CD14-positive monocyte (primary cell): ENCODE measurements at regions not wholly inside any gene's neighbourhood (a gene's known extent, or its start where the extent isn't known, plus 50 kb on each side); places are given as distances from the start of the nearest gene placed in this dataset.

Experiments used
- DNase-seq, 3 donors: peaks; one replicate each; pipeline ENCODE4 v3.0.0-alpha.2; 2011 to 2022
- H2AFZ ChIP-seq: 2 replicates; pipeline ENCODE4 v1.6.0; 2012; ENCODE audit warnings: mild to moderate bottlenecking, low read depth, low read length, inconsistent platforms; ENCODE audit not compliant: insufficient read depth, poor library complexity, severe bottlenecking
- H3K27ac ChIP-seq, 2 donors: 1 replicate in 1 of 2; 2 replicates in 1 of 2; pipeline ENCODE4 v1.5.1; 2012 to 2013; ENCODE audit warnings: low read length in 2 of 2, control low read depth in 1 of 2, inconsistent platforms in 1 of 2, low read depth in 1 of 2, mild to moderate bottlenecking in 1 of 2
- H3K27me3 ChIP-seq, 2 donors: one replicate each; pipeline versions ENCODE4 v1.6.0 to v1.6.1; 2011 to 2013; ENCODE audit warnings: low read length in 2 of 2; ENCODE audit not compliant: control insufficient read depth in 2 of 2, insufficient read depth in 2 of 2
- H3K36me3 ChIP-seq, 2 donors: replicated peaks in 1 of 2; 1 replicate in 1 of 2; 2 replicates in 1 of 2; pipeline versions ENCODE4 v1.5.1 to v1.6.1; 2012 to 2013; ENCODE audit warnings: low read length in 2 of 2, control low read depth in 1 of 2, inconsistent platforms in 1 of 2, mild to moderate bottlenecking in 1 of 2; ENCODE audit not compliant: insufficient read depth in 2 of 2, control insufficient read depth in 1 of 2
- H3K4me1 ChIP-seq, 2 donors: 1 replicate in 1 of 2; 2 replicates in 1 of 2; pipeline versions ENCODE4 v1.5.1 to v1.6.1; 2012 to 2013; ENCODE audit warnings: low read length in 2 of 2, control low read depth in 1 of 2, inconsistent platforms in 1 of 2, mild to moderate bottlenecking in 1 of 2, moderate library complexity in 1 of 2; ENCODE audit not compliant: insufficient read depth in 2 of 2, control insufficient read depth in 1 of 2
- H3K4me2 ChIP-seq: replicated peaks from 2 replicates; pipeline ENCODE3; 2012; ENCODE audit warnings: low read length, moderate library complexity, mild to moderate bottlenecking; ENCODE audit not compliant: poor library complexity, severe bottlenecking; ENCODE audit errors: extremely low read depth
- H3K4me3 ChIP-seq, 3 experiments: fragments of 200-600 bp in 1 of 3; sonication (generic) in 1 of 3; replicated peaks in 1 of 3; 1 replicate in 2 of 3; 2 replicates in 1 of 3; pipeline ENCODE4 v1.5.1; 2011 to 2013; ENCODE audit warnings: low read length in 3 of 3, mild to moderate bottlenecking in 3 of 3, control low read depth in 2 of 3, low read depth in 2 of 3, inconsistent platforms in 1 of 3, moderate library complexity in 1 of 3
- H3K79me2 ChIP-seq: 2 replicates; pipeline ENCODE4 v1.6.0; 2012; ENCODE audit warnings: mild to moderate bottlenecking, control low read depth, inconsistent platforms, low read length, moderate library complexity; ENCODE audit not compliant: insufficient read depth
- H3K9ac ChIP-seq: 2 replicates; pipeline ENCODE4 v1.6.0; 2017; ENCODE audit warnings: low read length, mild to moderate bottlenecking; ENCODE audit not compliant: insufficient read depth, poor library complexity, severe bottlenecking
- H3K9me3 ChIP-seq, 2 donors: replicated peaks in 1 of 2; 1 replicate in 1 of 2; 2 replicates in 1 of 2; pipeline versions ENCODE4 v1.5.1 to v1.6.1; 2012 to 2013; ENCODE audit warnings: low read length in 2 of 2, control low read depth in 1 of 2; ENCODE audit not compliant: control insufficient read depth in 1 of 2, insufficient read depth in 1 of 2
- H4K20me1 ChIP-seq: 2 replicates; pipeline ENCODE4 v1.6.0; 2012; ENCODE audit warnings: mild to moderate bottlenecking, low read length, control low read depth, moderate library complexity; ENCODE audit not compliant: insufficient read depth
- H3K27ac Mint-ChIP-seq, 7 donors: one replicate each; pipeline ENCODE4 v1.8.0; 2020; ENCODE audit warnings: mild to moderate bottlenecking in 7 of 7, mixed read lengths in 7 of 7, moderate library complexity in 6 of 7, inconsistent platforms in 2 of 7
- H3K27me3 Mint-ChIP-seq, 3 donors: one replicate each; pipeline ENCODE4 v1.8.0; 2021 to 2022; ENCODE audit warnings: low read depth in 3 of 3, mild to moderate bottlenecking in 3 of 3, mixed read lengths in 3 of 3, moderate library complexity in 3 of 3, inconsistent platforms in 1 of 3
- H3K36me3 Mint-ChIP-seq, 2 donors: one replicate each; pipeline ENCODE4 v1.8.0; 2020; ENCODE audit warnings: mixed read lengths in 2 of 2, inconsistent platforms in 1 of 2, mild to moderate bottlenecking in 1 of 2
- H3K4me1 Mint-ChIP-seq: one replicate; pipeline ENCODE4 v1.8.0; 2020; ENCODE audit warnings: mild to moderate bottlenecking, mixed read lengths
- H3K4me3 Mint-ChIP-seq, 2 donors: one replicate each; pipeline ENCODE4 v1.8.0; 2020; ENCODE audit warnings: mild to moderate bottlenecking in 2 of 2, mixed read lengths in 2 of 2, moderate library complexity in 1 of 2
- H3K9me3 Mint-ChIP-seq, 7 donors: one replicate each; pipeline ENCODE4 v1.8.0; 2020 to 2022; ENCODE audit warnings: mixed read lengths in 7 of 7, mild to moderate bottlenecking in 6 of 7, moderate library complexity in 6 of 7, inconsistent platforms in 2 of 7
- WGBS: methylation state at CpG from one replicate; pipeline ENCODE4 v1.1.5; 2013; ENCODE audit warnings: missing lambda C conversion rate; ENCODE audit not compliant: insufficient coverage; 5-methylcytosine and 5-hydroxymethylcytosine counted together
- intact Hi-C, 2 donors: fragments of 100-400 bp; cut with micrococcal nuclease; formaldehyde crosslinking; loops; one replicate each; pipeline versions ENCODE4 v1.15.0 to v1.15.1; 2023
- TF ChIP-seq, protein P1 (sequence below): fragments of 200-600 bp; IDR thresholded peaks from one replicate; pipeline ENCODE4 v1.8.0; 2022; ENCODE audit warnings: antibody characterized with exemption, mild to moderate bottlenecking

- Histone ChIP-seq H2AFZ (no peak overlapping the region), H3K27me3 (no peaks in the 10 kb centered on the region), H3K9me3 (peaks cover 0 to 3% of the 10 kb centered on the region in 2 donors), H3K27ac (no peak overlapping the region), H3K4me3 (no peak overlapping the region), H3K9ac (no peak overlapping the region), H3K4me2 (no peak overlapping the region), H4K20me1 (no peaks in the 10 kb centered on the region), H3K79me2 (no peaks in the 10 kb centered on the region), H3K36me3 (no peaks in the 10 kb centered on the region), H3K4me1 (no peaks in the 10 kb centered on the region)
- peaks cover 2% of the 10 kb centered on the region for H3K4me1 Mint-ChIP-seq
- no peak overlapping the region for H3K4me3 Mint-ChIP-seq
- TF ChIP-seq, protein P1, sequence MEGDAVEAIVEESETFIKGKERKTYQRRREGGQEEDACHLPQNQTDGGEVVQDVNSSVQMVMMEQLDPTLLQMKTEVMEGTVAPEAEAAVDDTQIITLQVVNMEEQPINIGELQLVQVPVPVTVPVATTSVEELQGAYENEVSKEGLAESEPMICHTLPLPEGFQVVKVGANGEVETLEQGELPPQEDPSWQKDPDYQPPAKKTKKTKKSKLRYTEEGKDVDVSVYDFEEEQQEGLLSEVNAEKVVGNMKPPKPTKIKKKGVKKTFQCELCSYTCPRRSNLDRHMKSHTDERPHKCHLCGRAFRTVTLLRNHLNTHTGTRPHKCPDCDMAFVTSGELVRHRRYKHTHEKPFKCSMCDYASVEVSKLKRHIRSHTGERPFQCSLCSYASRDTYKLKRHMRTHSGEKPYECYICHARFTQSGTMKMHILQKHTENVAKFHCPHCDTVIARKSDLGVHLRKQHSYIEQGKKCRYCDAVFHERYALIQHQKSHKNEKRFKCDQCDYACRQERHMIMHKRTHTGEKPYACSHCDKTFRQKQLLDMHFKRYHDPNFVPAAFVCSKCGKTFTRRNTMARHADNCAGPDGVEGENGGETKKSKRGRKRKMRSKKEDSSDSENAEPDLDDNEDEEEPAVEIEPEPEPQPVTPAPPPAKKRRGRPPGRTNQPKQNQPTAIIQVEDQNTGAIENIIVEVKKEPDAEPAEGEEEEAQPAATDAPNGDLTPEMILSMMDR: no peak
- no peaks in the 10 kb centered on the region for H3K36me3 Mint-ChIP-seq
- peaks cover 0 to 3% (median 0%) of the 10 kb centered on the region in 3 donors for H3K27me3 Mint-ChIP-seq
- DNase-seq: no peak
- no peak overlapping the region for H3K27ac Mint-ChIP-seq
- WGBS: no CpG with 5 or more reads among the region's 1 CpG
- H3K9me3 Mint-ChIP-seq: peaks cover 0 to 5% (median 0%) of the 10 kb centered on the region in 7 donors
- intact Hi-C loops: no loop called here
Measured at GRCh38 chr12:76226956-76227355, 121.3 kb downstream of the BBS10 start.

GRCh38 chr12:76226397-76226796, 121.8 kb downstream of the BBS10 start:
- intact Hi-C loops: no loop called here
- no peak overlapping the region for H3K27ac Mint-ChIP-seq
- peak in 1 of 3 donors; percentile 4 for DNase-seq
- no CpG with 5 or more reads among the region's 4 CpGs for WGBS
- Histone ChIP-seq H2AFZ (no peak overlapping the region), H3K9ac (no peak overlapping the region), H3K27me3 (no peaks in the 10 kb centered on the region), H3K36me3 (no peaks in the 10 kb centered on the region), H4K20me1 (no peaks in the 10 kb centered on the region), H3K79me2 (no peaks in the 10 kb centered on the region), H3K9me3 (no peaks in the 10 kb centered on the region), H3K4me3 (no peak overlapping the region), H3K4me2 (no peak overlapping the region), H3K27ac (no peak overlapping the region), H3K4me1 (no peaks in the 10 kb centered on the region)
- no peak overlapping the region for H3K4me3 Mint-ChIP-seq
- peaks cover 0 to 5% (median 0%) of the 10 kb centered on the region in 7 donors for H3K9me3 Mint-ChIP-seq
- TF ChIP-seq, protein P1: no peak
- peaks cover 2% of the 10 kb centered on the region for H3K4me1 Mint-ChIP-seq
- H3K36me3 Mint-ChIP-seq: no peaks in the 10 kb centered on the region
- peaks cover 0 to 3% (median 2%) of the 10 kb centered on the region in 3 donors for H3K27me3 Mint-ChIP-seq
